HepG2 (cell line): ENCODE measurements at regions not wholly inside any gene's neighbourhood (a gene's known extent, or its start where the extent isn't known, plus 50 kb on each side); places are given as distances from the start of the nearest gene placed in this dataset.

Source experiments
- ATAC-seq: fragments of 200-7000 bp; cut with Tn5 transposase; 3 replicates; pipeline ENCODE4 v1.9.1; 2020; ENCODE audit warnings: mild to moderate bottlenecking, moderate library complexity
- BruUV-seq: library from RNA; stranded (reverse); fragments of 400-500 nt; replicated peaks from 2 replicates; lab custom pipeline; 2021; lab: Mats Ljungman, UMichigan
- CTCF ChIA-PET: fragments of 300-600 bp; formaldehyde crosslinking; extraction: SDS; loops from one replicate; lab custom pipeline; 2021; ENCODE audit warnings: low total read pairs, inconsistent platforms, low intra/inter-chr PET ratio; lab: Yijun Ruan, JAX
- POLR2A ChIA-PET: fragments of 350-600 bp; sonication (Branson Sonifier 250); formaldehyde crosslinking; loops from one replicate; lab custom pipeline; 2020; ENCODE audit warnings: antibody characterized with exemption, inconsistent platforms; lab: Yijun Ruan, JAX
- DNase-seq: peaks from one replicate; pipeline ENCODE4 v3.0.0-alpha.2; 2015; ENCODE audit warnings: low spot score
- FAIRE-seq: peaks from 3 replicates; lab custom pipeline; 2011; peaks lifted over from hg19 to GRCh38; lab: Jason Lieb, UNC
- H2AFZ ChIP-seq: one replicate; pipeline ENCODE4 v1.6.1; 2011; ENCODE audit warnings: low read length, inconsistent platforms
- H3K27ac ChIP-seq: fragments of 300-600 bp; 3 replicates; pipeline ENCODE4 v1.8.0; 2011; ENCODE audit warnings: mixed run types, mild to moderate bottlenecking, mixed read lengths, low read length, inconsistent platforms; ENCODE audit not compliant: insufficient read depth; ENCODE audit errors: extremely low read length
- H3K27me3 ChIP-seq, 2 experiments: fragments of 200-600 bp in 1 of 2; 2 replicates in 1 of 2; 3 replicates in 1 of 2; pipeline versions ENCODE4 v1.6.0 to v1.8.0; 2011; ENCODE audit warnings: low read length in 2 of 2, mild to moderate bottlenecking in 2 of 2, moderate library complexity in 2 of 2, inconsistent platforms in 1 of 2; ENCODE audit not compliant: insufficient read depth in 2 of 2, control insufficient read depth in 1 of 2
- H3K36me3 ChIP-seq, 2 experiments: fragments of 200-600 bp in 1 of 2; replicated peaks in 1 of 2; 2 replicates in 1 of 2; 3 replicates in 1 of 2; pipeline versions ENCODE4 v1.5.1 to v1.8.0; 2011; ENCODE audit warnings: low read length in 2 of 2, inconsistent platforms in 1 of 2; ENCODE audit not compliant: insufficient read depth in 2 of 2, control insufficient read depth in 1 of 2
- H3K4me1 ChIP-seq: 2 replicates; pipeline ENCODE4 v1.5.1; 2012; ENCODE audit warnings: low read length, inconsistent platforms; ENCODE audit not compliant: insufficient read depth
- H3K4me2 ChIP-seq: 2 replicates; pipeline ENCODE4 v1.6.0; 2011; ENCODE audit warnings: low read depth, low read length, inconsistent platforms
- H3K4me3 ChIP-seq, 3 experiments: fragments of 200-600 bp in 1 of 3; sonication (generic), shearing (Covaris generic) in 1 of 3; replicated peaks in 1 of 3; 2 replicates each; pipeline ENCODE4 v1.5.1; 2011 to 2016; ENCODE audit warnings: low read length in 3 of 3, inconsistent platforms in 2 of 3, low read depth in 2 of 3, mild to moderate bottlenecking in 2 of 3, control low read depth in 1 of 3, mixed read lengths in 1 of 3; ENCODE audit not compliant: insufficient read depth in 1 of 3
- H3K79me2 ChIP-seq: one replicate; pipeline ENCODE4 v1.6.1; 2011; ENCODE audit warnings: low read length, inconsistent platforms; ENCODE audit not compliant: insufficient read depth
- H3K9ac ChIP-seq: 2 replicates; pipeline ENCODE4 v1.6.0; 2011; ENCODE audit warnings: mild to moderate bottlenecking, low read depth, low read length, inconsistent platforms; ENCODE audit not compliant: insufficient read depth
- H3K9me3 ChIP-seq: 2 replicates; pipeline ENCODE4 v1.5.1; 2012; ENCODE audit warnings: mild to moderate bottlenecking, low read length
- H4K20me1 ChIP-seq: 2 replicates; pipeline ENCODE4 v1.6.0; 2011; ENCODE audit warnings: inconsistent platforms, mild to moderate bottlenecking, low read length, moderate library complexity; ENCODE audit not compliant: insufficient read depth
- ARID5B ChIP-seq: IDR thresholded peaks from 2 replicates; pipeline ENCODE4 v1.4.0; 2020; ENCODE audit warnings: mild to moderate bottlenecking, missing genetic modification reagents
- ELK4 ChIP-seq: sonication (generic); formaldehyde crosslinking; IDR thresholded peaks from 2 replicates; pipeline ENCODE4 v1.9.0; 2021; ENCODE audit warnings: missing genetic modification reagents, borderline replicate concordance
- JUN ChIP-seq: sonication (generic); formaldehyde crosslinking; IDR thresholded peaks from 2 replicates; pipeline ENCODE4 v1.4.0; 2020; ENCODE audit warnings: mild to moderate bottlenecking, missing genetic modification reagents
- THAP11 ChIP-seq: IDR thresholded peaks from 2 replicates; pipeline ENCODE4 v1.6.1; 2016; ENCODE audit warnings: missing biosample characterization, missing genetic modification reagents
- ZNF337 ChIP-seq: sonication (generic); formaldehyde crosslinking; IDR thresholded peaks from 2 replicates; pipeline ENCODE4 v1.5.1; 2020; ENCODE audit warnings: missing genetic modification reagents, low read depth, mild to moderate bottlenecking, borderline replicate concordance
- WGBS: methylation state at CpG from one replicate; pipeline ENCODE4 v1.1.6; 2017; ENCODE audit warnings: low lambda C conversion rate; 5-methylcytosine and 5-hydroxymethylcytosine counted together
- in situ Hi-C: cut with HindIII; loops from 2 replicates; pipeline ENCODE4 v1.10.0; 2017; ENCODE audit warnings: low pct_unique_long_range_greater_than_20kb; ENCODE audit not compliant: extremely low pct_ligation_motif_present
- intact Hi-C: fragments of 100-400 bp; cut with micrococcal nuclease; formaldehyde crosslinking; loops from one replicate; pipeline ENCODE4 v1.10.0; 2022; ENCODE audit not compliant: unreplicated experiment

- no peaks in the 10 kb centered on the region for H3K4me1 ChIP-seq
Measured at GRCh38 chr5:91998774-91999173, 615.7 kb upstream of the ARRDC3 start.

GRCh38 chr5:91983869-91984268, 600.8 kb upstream of the ARRDC3 start:
- Histone ChIP-seq H3K79me2 (no peaks in the 10 kb centered on the region), H3K9me3 (no peaks in the 10 kb centered on the region), H3K9ac (no peak overlapping the region), H3K36me3 (no peaks in the 10 kb centered on the region), H3K27me3 (no peaks in the 10 kb centered on the region), H3K4me1 (no peaks in the 10 kb centered on the region), H3K4me3 (no peak overlapping the region)
- no TSS peak for BruUV-seq
- ATAC-seq: no peak
- intact Hi-C loops (no loop called here), in situ Hi-C loops (no loop called here)
- FAIRE-seq: no peak
- ChIA-PET POLR2A (no interaction called here), CTCF (no interaction called here)
- TF ChIP-seq ELK4 (CRISPR knock-in tag) (no peak), ZNF337 (CRISPR knock-in tag) (no peak), ARID5B (CRISPR knock-in tag) (no peak)
- TF ChIP-seq, all 625 proteins: peak for 0
- Histone ChIP-seq H2AFZ (no peak overlapping the region), H3K27ac (no peak overlapping the region), H4K20me1 (no peaks in the 10 kb centered on the region), H3K4me2 (no peak overlapping the region)
- DNase-seq: no peak
- WGBS: 20% methylated on average over 1 of the region's 1 CpG

More at GRCh38 chr5:91998774-91999173, 615.7 kb upstream of the ARRDC3 start:
- FAIRE-seq (no peak), ATAC-seq (no peak), DNase-seq (no peak)
- no TSS peak for BruUV-seq
- H3K36me3 ChIP-seq: no peaks in the 10 kb centered on the region
- no peaks in the 10 kb centered on the region for H4K20me1 ChIP-seq
- ChIA-PET CTCF (no interaction called here), POLR2A (no interaction called here)
- no peaks in the 10 kb centered on the region for H3K27me3 ChIP-seq
- no peak overlapping the region for H3K4me3 ChIP-seq
- 8% methylated on average over 3 of the region's 3 CpGs for WGBS
- no peak overlapping the region for H3K27ac ChIP-seq
- TF ChIP-seq JUN (CRISPR knock-in tag) (no peak), THAP11 (no peak)
- no peak overlapping the region for H3K4me2 ChIP-seq
- H3K79me2 ChIP-seq: no peaks in the 10 kb centered on the region
- intact Hi-C loops: no loop called here
- no peak overlapping the region for H3K9ac ChIP-seq
- no peak overlapping the region for H2AFZ ChIP-seq
- H3K9me3 ChIP-seq: no peaks in the 10 kb centered on the region
- in situ Hi-C loops: no loop called here
